ENCODE measurements at regions not wholly inside any gene's neighbourhood (a gene's known extent, or its start where the extent isn't known, plus 50 kb on each side); places are given as distances from the start of the nearest gene placed in this dataset.
A peak's percentile ranks its signal among the peaks of the same experiment; 100 is the strongest.

DNA sequence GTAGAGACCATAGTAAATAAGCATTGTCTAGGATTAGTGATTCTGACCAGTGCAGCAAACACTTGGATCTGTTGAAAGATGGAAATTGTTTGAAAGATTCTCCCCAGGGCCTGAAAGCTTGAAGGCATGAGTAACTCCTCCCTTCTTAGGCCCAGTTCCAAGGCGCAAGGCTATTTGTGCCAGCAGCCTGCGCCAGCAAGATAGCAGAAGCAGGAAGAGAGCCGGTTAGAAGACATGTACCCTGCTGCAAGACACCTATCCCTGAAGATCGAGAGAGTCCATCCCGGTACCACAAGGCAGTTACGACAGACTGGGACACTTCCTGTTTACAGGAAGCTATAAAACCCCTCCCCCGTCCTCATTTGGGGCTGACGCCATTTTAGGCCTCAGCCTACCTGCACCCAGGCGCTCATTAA, 72.4 kb upstream of the JADE1 start:
- BruUV-seq (replicated peaks) = no TSS peak
- Histone ChIP-seq H2AFZ (ENCODE audit: low read length) (peak overlapping the region; percentile 45), H3K4me3 (ENCODE audit: low read depth, low read length, poor library complexity, severe bottlenecking) (no peak overlapping the region), H3K9me2 (ENCODE audit: insufficient read depth, low read length) (no peaks in the 10 kb centered on the region), H3K9me3 (ENCODE audit: low read length) (no peaks in the 10 kb centered on the region), H3K4me2 (ENCODE audit: low read length) (no peak overlapping the region), H3K4me1 (ENCODE audit: insufficient read depth, low read length, poor library complexity, severe bottlenecking) (no peaks in the 10 kb centered on the region), H3K27ac (ENCODE audit: low read depth, low read length, poor library complexity, severe bottlenecking) (no peak overlapping the region), H3K36me3 (ENCODE audit: insufficient read depth, low read length) (no peaks in the 10 kb centered on the region), H3K79me2 (ENCODE audit: insufficient read depth, low read depth, low read length) (no peaks in the 10 kb centered on the region), H4K20me1 (ENCODE audit: insufficient read depth, low read length) (no peaks in the 10 kb centered on the region)
- intact Hi-C loops (cut with micrococcal nuclease; ENCODE audit: unreplicated experiment) = no loop called here
- no peak for TF ChIP-seq CTCF (conservative IDR thresholded peaks at IDR 0.05; ENCODE audit: low read length)
- TF ChIP-seq EZH2phosphoT487 (IDR thresholded peaks at IDR 0.05; ENCODE audit: borderline replicate concordance, low read depth, low read length) = no peak
- no peak for DNase-seq (ENCODE audit: low spot score)
- POLR2A ChIA-PET = interaction anchor here (0.5 to 1.3 kb wide), 4 partner anchors 10 to 199 kb away, joined by 3 to 7 read pairs (median 4); no protein-coding TSS in a partner anchor
- CTCF ChIA-PET (ENCODE audit: unreplicated experiment) = no interaction called here

- BruUV-seq (replicated peaks) = no TSS peak
- no peak overlapping the region for H2AFZ ChIP-seq (ENCODE audit: low read length)
- intact Hi-C loops (cut with micrococcal nuclease; ENCODE audit: unreplicated experiment) = no loop called here
- TF ChIP-seq EZH2phosphoT487 (IDR thresholded peaks at IDR 0.05; ENCODE audit: borderline replicate concordance, low read depth, low read length) (no peak), CTCF (conservative IDR thresholded peaks at IDR 0.05; ENCODE audit: low read length) (no peak)
- ChIA-PET POLR2A (no interaction called here), CTCF (ENCODE audit: unreplicated experiment) (no interaction called here)
- no peaks in the 10 kb centered on the region for H3K9me3 ChIP-seq (ENCODE audit: low read length)
- no peaks in the 10 kb centered on the region for H3K36me3 ChIP-seq (ENCODE audit: insufficient read depth, low read length)
- no peak overlapping the region for H3K4me2 ChIP-seq (ENCODE audit: low read length)
- no peak overlapping the region for H3K27ac ChIP-seq (ENCODE audit: low read depth, low read length, poor library complexity, severe bottlenecking)
- H3K4me3 ChIP-seq (ENCODE audit: low read depth, low read length, poor library complexity, severe bottlenecking) = no peak overlapping the region
- H3K79me2 ChIP-seq (ENCODE audit: insufficient read depth, low read depth, low read length) = no peaks in the 10 kb centered on the region
- no peaks in the 10 kb centered on the region for H4K20me1 ChIP-seq (ENCODE audit: insufficient read depth, low read length)
- no peaks in the 10 kb centered on the region for H3K4me1 ChIP-seq (ENCODE audit: insufficient read depth, low read length, poor library complexity, severe bottlenecking)
- DNase-seq (ENCODE audit: low spot score) = no peak
- no peaks in the 10 kb centered on the region for H3K9me2 ChIP-seq (ENCODE audit: insufficient read depth, low read length)
These were observed 73.8 kb upstream of the JADE1 start for GRCh38 chr4:128735714-128736113.

- H3K27ac ChIP-seq (ENCODE audit: low read depth, low read length, poor library complexity, severe bottlenecking) = no peak overlapping the region
- H4K20me1 ChIP-seq (ENCODE audit: insufficient read depth, low read length) = no peaks in the 10 kb centered on the region
- no peak for TF ChIP-seq CTCF (conservative IDR thresholded peaks at IDR 0.05; ENCODE audit: low read length)
- TF ChIP-seq EZH2phosphoT487 (IDR thresholded peaks at IDR 0.05; ENCODE audit: borderline replicate concordance, low read depth, low read length) = no peak
- no peaks in the 10 kb centered on the region for H3K4me1 ChIP-seq (ENCODE audit: insufficient read depth, low read length, poor library complexity, severe bottlenecking)
- ChIA-PET POLR2A (interaction anchor here (0.6 kb wide), 2 partner anchors 20 to 424 kb away, joined by 3 to 5 read pairs; no protein-coding TSS in a partner anchor), CTCF (ENCODE audit: unreplicated experiment) (no interaction called here)
- H3K4me2 ChIP-seq (ENCODE audit: low read length) = no peak overlapping the region
- H3K36me3 ChIP-seq (ENCODE audit: insufficient read depth, low read length) = no peaks in the 10 kb centered on the region
- H3K79me2 ChIP-seq (ENCODE audit: insufficient read depth, low read depth, low read length) = no peaks in the 10 kb centered on the region
- H2AFZ ChIP-seq (ENCODE audit: low read length) = no peak overlapping the region
- H3K9me3 ChIP-seq (ENCODE audit: low read length) = no peaks in the 10 kb centered on the region
- DNase-seq (ENCODE audit: low spot score) = no peak
- intact Hi-C loops (cut with micrococcal nuclease; ENCODE audit: unreplicated experiment) = no loop called here
- no peaks in the 10 kb centered on the region for H3K9me2 ChIP-seq (ENCODE audit: insufficient read depth, low read length)
- no TSS peak for BruUV-seq (replicated peaks)
- no peak overlapping the region for H3K4me3 ChIP-seq (ENCODE audit: low read depth, low read length, poor library complexity, severe bottlenecking)
These were observed 81.3 kb upstream of the JADE1 start for GRCh38 chr4:128728190-128728589.
